ENCODE measurements at regions not wholly inside any gene's neighbourhood (a gene's known extent, or its start where the extent isn't known, plus 50 kb on each side); places are given as distances from the start of the nearest gene placed in this dataset.

DNA sequence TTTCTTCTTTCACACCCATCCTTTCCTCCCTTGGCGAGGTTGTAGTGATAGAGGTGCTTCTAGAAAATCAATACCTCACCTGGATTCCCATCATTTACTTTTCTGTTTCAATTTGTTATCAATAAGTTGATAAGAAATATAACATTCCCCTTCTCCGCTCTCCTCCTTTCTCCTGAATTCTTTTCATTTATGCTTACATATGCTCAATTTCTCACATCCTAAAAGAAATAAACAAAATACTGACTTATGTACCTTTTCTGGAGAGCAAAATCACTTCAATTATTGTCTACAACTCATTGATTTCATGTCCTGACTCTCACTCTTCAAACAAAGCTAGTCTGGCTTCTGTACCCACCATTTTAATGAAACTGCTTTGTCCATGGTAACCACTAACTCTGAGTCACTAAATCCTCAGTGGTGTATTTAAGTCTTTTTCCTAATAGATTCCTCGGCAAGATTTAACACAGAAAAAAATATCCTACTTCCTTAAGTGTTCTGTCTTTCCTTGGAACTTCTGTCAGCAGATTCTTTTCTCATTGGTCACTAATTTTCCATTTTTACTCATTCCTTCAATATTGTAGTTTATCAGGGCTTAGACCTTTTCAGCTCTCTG, 289.6 kb downstream of the RFPL4B start:
- no peaks in the 10 kb centered on the region for H3K9me3 ChIP-seq
- intact Hi-C loops (cut with DNase I): no loop called here
- TF ChIP-seq, protein P1, sequence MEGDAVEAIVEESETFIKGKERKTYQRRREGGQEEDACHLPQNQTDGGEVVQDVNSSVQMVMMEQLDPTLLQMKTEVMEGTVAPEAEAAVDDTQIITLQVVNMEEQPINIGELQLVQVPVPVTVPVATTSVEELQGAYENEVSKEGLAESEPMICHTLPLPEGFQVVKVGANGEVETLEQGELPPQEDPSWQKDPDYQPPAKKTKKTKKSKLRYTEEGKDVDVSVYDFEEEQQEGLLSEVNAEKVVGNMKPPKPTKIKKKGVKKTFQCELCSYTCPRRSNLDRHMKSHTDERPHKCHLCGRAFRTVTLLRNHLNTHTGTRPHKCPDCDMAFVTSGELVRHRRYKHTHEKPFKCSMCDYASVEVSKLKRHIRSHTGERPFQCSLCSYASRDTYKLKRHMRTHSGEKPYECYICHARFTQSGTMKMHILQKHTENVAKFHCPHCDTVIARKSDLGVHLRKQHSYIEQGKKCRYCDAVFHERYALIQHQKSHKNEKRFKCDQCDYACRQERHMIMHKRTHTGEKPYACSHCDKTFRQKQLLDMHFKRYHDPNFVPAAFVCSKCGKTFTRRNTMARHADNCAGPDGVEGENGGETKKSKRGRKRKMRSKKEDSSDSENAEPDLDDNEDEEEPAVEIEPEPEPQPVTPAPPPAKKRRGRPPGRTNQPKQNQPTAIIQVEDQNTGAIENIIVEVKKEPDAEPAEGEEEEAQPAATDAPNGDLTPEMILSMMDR (IDR thresholded peaks at IDR 0.05): no peak
- TF ChIP-seq POLR2A (IDR thresholded peaks at IDR 0.05): no peak
- H3K27ac ChIP-seq: no peak overlapping the region
- H3K4me3 ChIP-seq: no peak overlapping the region
- DNase-seq: no peak
- no peaks in the 10 kb centered on the region for H3K27me3 ChIP-seq
- WGBS, 2 donors: 69 to 70% methylated on average over 3 of the region's 3 CpGs
- no peaks in the 10 kb centered on the region for H3K36me3 ChIP-seq
- H3K4me1 ChIP-seq: no peaks in the 10 kb centered on the region

DNA sequence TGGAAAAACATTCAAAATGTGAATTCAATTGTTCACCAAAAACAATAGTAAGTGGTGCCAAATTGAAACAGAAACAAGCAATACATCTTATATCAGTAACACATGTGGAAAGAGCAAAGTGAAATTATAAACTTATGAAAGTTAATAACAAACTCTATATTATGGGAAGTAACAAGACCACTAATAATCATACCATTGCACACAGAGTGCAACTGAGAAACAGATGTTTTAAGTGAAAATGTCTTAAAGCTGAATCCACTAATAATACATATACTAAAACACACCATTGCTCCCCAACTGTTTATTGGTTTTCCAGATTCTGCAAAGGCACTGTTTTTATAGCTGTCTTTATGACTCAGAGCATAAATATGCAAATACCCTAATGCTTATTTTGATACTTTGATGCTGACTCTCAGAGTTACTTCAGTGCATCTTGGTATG, 292.3 kb downstream of the RFPL4B start:
- intact Hi-C loops (cut with DNase I): no loop called here
- no peak for TF ChIP-seq POLR2A (IDR thresholded peaks at IDR 0.05)
- TF ChIP-seq, protein P1 (IDR thresholded peaks at IDR 0.05): no peak
- Histone ChIP-seq H3K4me3 (no peak overlapping the region), H3K9me3 (no peaks in the 10 kb centered on the region), H3K4me1 (no peaks in the 10 kb centered on the region), H3K27ac (no peak overlapping the region), H3K36me3 (no peaks in the 10 kb centered on the region), H3K27me3 (no peaks in the 10 kb centered on the region)
- DNase-seq: no peak

DNA sequence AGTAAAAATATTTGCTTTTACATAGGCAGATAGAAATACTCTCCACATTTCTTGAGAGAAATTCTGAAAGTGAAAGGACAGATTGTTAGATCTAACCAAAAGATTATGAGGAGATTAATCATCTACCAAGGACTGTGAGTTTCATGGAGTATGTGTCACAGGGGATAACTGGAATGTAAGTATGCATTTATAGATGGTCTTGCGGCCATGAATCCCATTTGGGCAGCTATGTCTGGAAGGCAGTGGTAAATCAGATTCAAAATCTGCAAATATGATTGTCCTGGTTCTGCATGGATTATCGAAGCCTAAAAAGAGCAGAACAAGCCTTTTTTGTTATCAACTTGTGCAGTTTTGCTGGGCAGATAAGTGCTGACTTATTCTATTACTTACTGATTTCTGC, 293.8 kb downstream of the RFPL4B start:
- no peak for DNase-seq
- WGBS, 2 donors: 64 to 80% methylated on average over 2 of the region's 2 CpGs

DNA sequence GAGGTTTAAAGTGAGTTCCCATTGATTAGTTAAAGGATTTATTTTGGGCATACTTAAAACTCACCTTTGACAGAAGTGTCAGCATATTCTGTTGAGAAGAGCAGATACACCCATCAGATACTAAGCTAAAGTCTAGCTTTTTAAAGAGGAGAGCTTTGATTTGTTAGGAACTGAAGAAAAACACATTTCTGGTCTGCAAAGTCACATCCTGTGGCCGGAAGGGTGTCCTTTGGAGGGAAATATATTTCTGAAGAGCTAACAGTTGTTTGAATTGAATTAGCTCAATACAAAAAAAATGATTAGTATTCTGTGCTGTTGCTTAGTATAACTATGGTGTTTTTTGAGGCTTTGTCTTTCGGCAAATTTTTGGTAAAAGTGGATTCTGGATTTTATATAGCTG, 302.7 kb downstream of the RFPL4B start:
- Histone ChIP-seq H3K4me1 (no peaks in the 10 kb centered on the region), H3K36me3 (no peaks in the 10 kb centered on the region), H3K27me3 (no peaks in the 10 kb centered on the region), H3K4me3 (no peak overlapping the region), H3K27ac (no peak overlapping the region), H3K9me3 (no peaks in the 10 kb centered on the region)
- intact Hi-C loops (cut with DNase I): no loop called here
- TF ChIP-seq, protein P1 (IDR thresholded peaks at IDR 0.05): no peak
- no peak for TF ChIP-seq POLR2A (IDR thresholded peaks at IDR 0.05)
- no peak for DNase-seq
- WGBS, 2 donors: 59 to 65% methylated on average over 2 of the region's 2 CpGs

More for the DNA sequence above, 293.8 kb downstream of the RFPL4B start:
- intact Hi-C loops (cut with DNase I): no loop called here
- Histone ChIP-seq H3K4me3 (no peak overlapping the region), H3K9me3 (no peaks in the 10 kb centered on the region), H3K27me3 (no peaks in the 10 kb centered on the region), H3K27ac (no peak overlapping the region), H3K4me1 (no peaks in the 10 kb centered on the region), H3K36me3 (no peaks in the 10 kb centered on the region)
- TF ChIP-seq, protein P1 (IDR thresholded peaks at IDR 0.05): no peak
- no peak for TF ChIP-seq POLR2A (IDR thresholded peaks at IDR 0.05)

DNA sequence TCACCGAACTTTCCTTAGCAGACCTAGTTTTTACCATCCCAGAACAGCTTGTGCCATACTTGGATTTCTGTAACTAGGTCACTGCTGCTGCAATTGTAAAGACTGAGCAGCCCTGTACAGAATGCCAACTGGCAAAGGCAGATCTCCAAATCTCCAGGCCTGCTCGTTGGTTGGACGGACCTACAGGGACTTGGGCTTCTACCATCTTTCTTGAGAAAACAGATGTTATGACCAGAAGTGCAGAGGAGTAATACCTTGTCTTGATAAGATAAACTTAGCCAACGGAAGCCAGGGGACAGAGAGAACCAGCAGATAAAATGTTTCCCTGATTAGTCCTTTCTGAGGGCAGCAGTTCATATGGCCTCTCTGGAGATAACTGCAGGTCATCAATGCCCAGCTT, 304.1 kb downstream of the RFPL4B start:
- no peak for TF ChIP-seq POLR2A (IDR thresholded peaks at IDR 0.05)
- TF ChIP-seq, protein P1 (IDR thresholded peaks at IDR 0.05): no peak
- no peaks in the 10 kb centered on the region for H3K36me3 ChIP-seq
- 52 to 72% methylated on average over 4 of the region's 4 CpGs for WGBS, 2 donors
- H3K27ac ChIP-seq: no peak overlapping the region
- intact Hi-C loops (cut with DNase I): no loop called here
- no peak for DNase-seq
- no peaks in the 10 kb centered on the region for H3K9me3 ChIP-seq
- H3K4me1 ChIP-seq: no peaks in the 10 kb centered on the region
- H3K27me3 ChIP-seq: no peaks in the 10 kb centered on the region
- no peak overlapping the region for H3K4me3 ChIP-seq

All from esophagus squamous epithelium (tissue), 5 donors.